ENCODE measurements at regions not wholly inside any gene's neighbourhood (a gene's known extent, or its start where the extent isn't known, plus 50 kb on each side); places are given as distances from the start of the nearest gene placed in this dataset.

GRCh38 chr6:9405825-9406224, 970.5 kb upstream of the SLC35B3 start:
- DNase-seq (ENCODE audit: low read depth in 2 of 2), result no peak

GRCh38 chr6:9405369-9405768, 970.0 kb upstream of the SLC35B3 start:
- no peak for DNase-seq (ENCODE audit: low read depth in 2 of 2)

GRCh38 chr6:9404351-9405146, 969.2 kb upstream of the SLC35B3 start:
- DNase-seq (ENCODE audit: low read depth in 2 of 2), result no peak

- DNase-seq (ENCODE audit: low read depth in 2 of 2), result no peak
These were observed 968.4 kb upstream of the SLC35B3 start for GRCh38 chr6:9403736-9404135.

GRCh38 chr6:9401960-9402359, 966.6 kb upstream of the SLC35B3 start:
- no peak for DNase-seq (ENCODE audit: low read depth in 2 of 2)

GRCh38 chr6:9399916-9400315, 964.6 kb upstream of the SLC35B3 start:
- DNase-seq (ENCODE audit: low read depth in 2 of 2), result no peak

GRCh38 chr6:9398767-9399373, 963.5 kb upstream of the SLC35B3 start:
- DNase-seq (ENCODE audit: low read depth in 2 of 2), result no peak

GRCh38 chr6:9398071-9398766, 962.9 kb upstream of the SLC35B3 start:
- no peak for DNase-seq (ENCODE audit: low read depth in 2 of 2)

- no peak for DNase-seq (ENCODE audit: low read depth in 2 of 2)
These were observed 953.3 kb upstream of the SLC35B3 start for GRCh38 chr6:9388596-9388995.

- DNase-seq (ENCODE audit: low read depth in 2 of 2), result no peak
These were observed 945.2 kb upstream of the SLC35B3 start for GRCh38 chr6:9380568-9380967.

GRCh38 chr6:9373308-9373707, 938.0 kb upstream of the SLC35B3 start:
- no peak for DNase-seq (ENCODE audit: low read depth in 2 of 2)

- no peak for DNase-seq (ENCODE audit: low read depth in 2 of 2)
These were observed 935.1 kb upstream of the SLC35B3 start for GRCh38 chr6:9370480-9370879.

GRCh38 chr6:9365378-9365777, 930.0 kb upstream of the SLC35B3 start:
- no peak for DNase-seq (ENCODE audit: low read depth in 2 of 2)

GRCh38 chr6:9361749-9362148, 926.4 kb upstream of the SLC35B3 start:
- DNase-seq (ENCODE audit: low read depth in 2 of 2), result no peak

- no peak for DNase-seq (ENCODE audit: low read depth in 2 of 2)
These were observed 925.5 kb upstream of the SLC35B3 start for GRCh38 chr6:9360881-9361280.

GRCh38 chr6:9347608-9348007, 912.3 kb upstream of the SLC35B3 start:
- no peak for DNase-seq (ENCODE audit: low read depth in 2 of 2)

GRCh38 chr6:9346923-9347322, 911.6 kb upstream of the SLC35B3 start:
- DNase-seq (ENCODE audit: low read depth in 2 of 2), result no peak

GRCh38 chr6:9335431-9335830, 900.1 kb upstream of the SLC35B3 start:
- DNase-seq (ENCODE audit: low read depth in 2 of 2), result no peak

GRCh38 chr6:9334979-9335378, 899.6 kb upstream of the SLC35B3 start:
- DNase-seq (ENCODE audit: low read depth in 2 of 2), result no peak

GRCh38 chr6:9332241-9332780, 897.0 kb upstream of the SLC35B3 start:
- no peak for DNase-seq (ENCODE audit: low read depth in 2 of 2)

- DNase-seq (ENCODE audit: low read depth in 2 of 2), result no peak
These were observed 881.5 kb upstream of the SLC35B3 start for GRCh38 chr6:9316831-9317230.

- DNase-seq (ENCODE audit: low read depth in 2 of 2), result no peak
These were observed 880.8 kb upstream of the SLC35B3 start for GRCh38 chr6:9315966-9316650.
